ENCODE measurements at regions not wholly inside any gene's neighbourhood (a gene's known extent, or its start where the extent isn't known, plus 50 kb on each side); places are given as distances from the start of the nearest gene placed in this dataset.

- WGBS, 2 donors = 94 to 96% methylated on average over 4 of the region's 4 CpGs
- H3K36me3 ChIP-seq (ENCODE audit: low read depth, missing control alignments) = no peaks in the 10 kb centered on the region
- no peak for DNase-seq
- H3K27me3 ChIP-seq = no peaks in the 10 kb centered on the region
- no peaks in the 10 kb centered on the region for H3K9me3 ChIP-seq
- TF ChIP-seq CTCF (IDR thresholded peaks at IDR 0.05) = no peak
- no peak for TF ChIP-seq POLR2A (IDR thresholded peaks at IDR 0.05)
- H3K27ac ChIP-seq = no peak overlapping the region
- no peak overlapping the region for H3K4me3 ChIP-seq
- H3K4me1 ChIP-seq = no peaks in the 10 kb centered on the region
- intact Hi-C loops (cut with DNase I; ENCODE audit: low total_unique reads) = no loop called here
Observed at GRCh38 chr6:79302341-79302740, 67.9 kb upstream of the HMGN3 start.

- Histone ChIP-seq H3K36me3 (ENCODE audit: low read depth, missing control alignments) (no peaks in the 10 kb centered on the region), H3K4me3 (no peak overlapping the region), H3K27ac (no peak overlapping the region), H3K4me1 (no peaks in the 10 kb centered on the region), H3K9me3 (no peaks in the 10 kb centered on the region), H3K27me3 (no peaks in the 10 kb centered on the region)
- intact Hi-C loops (cut with DNase I; ENCODE audit: low total_unique reads) = no loop called here
- DNase-seq = no peak
- TF ChIP-seq CTCF (IDR thresholded peaks at IDR 0.05) (no peak), POLR2A (IDR thresholded peaks at IDR 0.05) (no peak)
Observed at GRCh38 chr6:79301290-79301689, 66.8 kb upstream of the HMGN3 start.

GRCh38 chr6:79296211-79296610, 61.7 kb upstream of the HMGN3 start:
- TF ChIP-seq CTCF (IDR thresholded peaks at IDR 0.05) (no peak), POLR2A (IDR thresholded peaks at IDR 0.05) (no peak)
- no peak for DNase-seq

More at GRCh38 chr6:79296211-79296610, 61.7 kb upstream of the HMGN3 start:
- no peaks in the 10 kb centered on the region for H3K27me3 ChIP-seq
- H3K36me3 ChIP-seq (ENCODE audit: low read depth, missing control alignments) = no peaks in the 10 kb centered on the region
- no peak overlapping the region for H3K4me3 ChIP-seq
- WGBS, 2 donors = 89 to 90% methylated on average over 1 of the region's 1 CpG
- no peak overlapping the region for H3K27ac ChIP-seq
- no peaks in the 10 kb centered on the region for H3K4me1 ChIP-seq
- no peaks in the 10 kb centered on the region for H3K9me3 ChIP-seq
- intact Hi-C loops (cut with DNase I; ENCODE audit: low total_unique reads) = no loop called here

Small RNAs in the stretch of these regions (small RNA-seq; reads per million reads assigned to genes)
- gene AL078601.1 (0 reads per million in 2 donors), gene RF00019 (0 reads per million in 2 donors)

All from testis (tissue), 2 donors.